SK-N-SH treated with all-trans-retinoic acid at 6 μM for 48 hours (cell line): ENCODE measurements at regions not wholly inside any gene's neighbourhood (a gene's known extent, or its start where the extent isn't known, plus 50 kb on each side); places are given as distances from the start of the nearest gene placed in this dataset.

ENCODE experiments used
- ARNTL ChIP-seq: fragments of 450-650 bp; formaldehyde crosslinking; IDR thresholded peaks from 2 replicates; pipeline ENCODE4 v1.5.0; 2020; ENCODE audit warnings: low read depth, mild to moderate bottlenecking, moderate library complexity, borderline replicate concordance
- GLIS3 ChIP-seq: fragments of 250-450 bp; sonication (Bioruptor Pico); IDR thresholded peaks from 2 replicates; pipeline ENCODE4 v1.5.0; 2020; ENCODE audit warnings: mild to moderate bottlenecking, moderate library complexity
- ISL1 ChIP-seq: fragments of 250-450 bp; sonication (Bioruptor Pico); IDR thresholded peaks from 2 replicates; pipeline ENCODE4 v2.1.2; 2022; ENCODE audit warnings: mild to moderate bottlenecking, moderate library complexity
- PATZ1 ChIP-seq: fragments of 250-450 bp; sonication (Bioruptor Pico); IDR thresholded peaks from 2 replicates; pipeline ENCODE4 v1.8.0; 2020; ENCODE audit warnings: mild to moderate bottlenecking, moderate library complexity, borderline replicate concordance
- PPARA ChIP-seq: fragments of 250-450 bp; sonication (Bioruptor Pico); IDR thresholded peaks from 2 replicates; pipeline ENCODE4 v1.5.0; 2020; ENCODE audit warnings: mild to moderate bottlenecking, borderline replicate concordance
- RARB ChIP-seq: fragments of 250-450 bp; sonication (Bioruptor Pico); IDR thresholded peaks from 2 replicates; pipeline ENCODE4 v1.8.0; 2021; ENCODE audit warnings: mild to moderate bottlenecking, moderate library complexity
- TSHZ2 ChIP-seq: fragments of 250-450 bp; sonication (Bioruptor Pico); IDR thresholded peaks from 2 replicates; pipeline ENCODE4 v1.5.0; 2020; ENCODE audit warnings: mild to moderate bottlenecking, moderate library complexity
- ZC3H10 ChIP-seq: fragments of 250-450 bp; sonication (Bioruptor Pico); IDR thresholded peaks from 2 replicates; pipeline ENCODE4 v1.5.1; 2021; ENCODE audit warnings: mild to moderate bottlenecking, moderate library complexity
- ZFP3 ChIP-seq: fragments of 250-450 bp; sonication (Bioruptor Pico); IDR thresholded peaks from 2 replicates; pipeline ENCODE4 v1.5.0; 2020; ENCODE audit warnings: mild to moderate bottlenecking, moderate library complexity
- ZFP30 ChIP-seq: fragments of 450-650 bp; formaldehyde crosslinking; IDR thresholded peaks from 2 replicates; pipeline ENCODE4 v1.5.0; 2022; ENCODE audit warnings: mild to moderate bottlenecking, moderate library complexity
- ZNF8 ChIP-seq: fragments of 450-650 bp; formaldehyde crosslinking; IDR thresholded peaks from 2 replicates; pipeline ENCODE4 v1.5.0; 2020; ENCODE audit warnings: mild to moderate bottlenecking, moderate library complexity

- no peak for TF ChIP-seq ZFP30 (CRISPR knock-in tag)
- no peak for TF ChIP-seq ZC3H10 (CRISPR knock-in tag)
- no peak for TF ChIP-seq ZNF8 (CRISPR knock-in tag)
- TF ChIP-seq PATZ1 (CRISPR knock-in tag), result no peak
- no peak for TF ChIP-seq PPARA (CRISPR knock-in tag)
- no peak for TF ChIP-seq ISL1 (CRISPR knock-in tag)
- no peak for TF ChIP-seq ARNTL
- no peak for TF ChIP-seq GLIS3 (CRISPR knock-in tag)
- TF ChIP-seq TSHZ2 (CRISPR knock-in tag), result no peak
- TF ChIP-seq ZFP3 (CRISPR knock-in tag), result no peak
- TF ChIP-seq RARB (CRISPR knock-in tag), result no peak
Measured at GRCh38 chr6:139654888-139655782, 280.7 kb upstream of the CITED2 start.
